HepG2 (cell line): ENCODE measurements at regions not wholly inside any gene's neighbourhood (a gene's known extent, or its start where the extent isn't known, plus 50 kb on each side); places are given as distances from the start of the nearest gene placed in this dataset.

ENCODE experiments used
- ATAC-seq: fragments of 200-7000 bp; cut with Tn5 transposase; 3 replicates; pipeline ENCODE4 v1.9.1; 2020; ENCODE audit warnings: mild to moderate bottlenecking, moderate library complexity
- BruUV-seq: library from RNA; stranded (reverse); fragments of 400-500 nt; replicated peaks from 2 replicates; lab custom pipeline; 2021; lab: Mats Ljungman, UMichigan
- CTCF ChIA-PET: fragments of 300-600 bp; formaldehyde crosslinking; extraction: SDS; loops from one replicate; lab custom pipeline; 2021; ENCODE audit warnings: low total read pairs, inconsistent platforms, low intra/inter-chr PET ratio; lab: Yijun Ruan, JAX
- POLR2A ChIA-PET: fragments of 350-600 bp; sonication (Branson Sonifier 250); formaldehyde crosslinking; loops from one replicate; lab custom pipeline; 2020; ENCODE audit warnings: antibody characterized with exemption, inconsistent platforms; lab: Yijun Ruan, JAX
- DNase-seq: peaks from one replicate; pipeline ENCODE4 v3.0.0-alpha.2; 2015; ENCODE audit warnings: low spot score
- FAIRE-seq: peaks from 3 replicates; lab custom pipeline; 2011; peaks lifted over from hg19 to GRCh38; lab: Jason Lieb, UNC
- H2AFZ ChIP-seq: one replicate; pipeline ENCODE4 v1.6.1; 2011; ENCODE audit warnings: low read length, inconsistent platforms
- H3K27ac ChIP-seq: fragments of 300-600 bp; 3 replicates; pipeline ENCODE4 v1.8.0; 2011; ENCODE audit warnings: mixed run types, mild to moderate bottlenecking, mixed read lengths, low read length, inconsistent platforms; ENCODE audit not compliant: insufficient read depth; ENCODE audit errors: extremely low read length
- H3K27me3 ChIP-seq, 2 experiments: fragments of 200-600 bp in 1 of 2; 2 replicates in 1 of 2; 3 replicates in 1 of 2; pipeline versions ENCODE4 v1.6.0 to v1.8.0; 2011; ENCODE audit warnings: low read length in 2 of 2, mild to moderate bottlenecking in 2 of 2, moderate library complexity in 2 of 2, inconsistent platforms in 1 of 2; ENCODE audit not compliant: insufficient read depth in 2 of 2, control insufficient read depth in 1 of 2
- H3K36me3 ChIP-seq, 2 experiments: fragments of 200-600 bp in 1 of 2; replicated peaks in 1 of 2; 2 replicates in 1 of 2; 3 replicates in 1 of 2; pipeline versions ENCODE4 v1.5.1 to v1.8.0; 2011; ENCODE audit warnings: low read length in 2 of 2, inconsistent platforms in 1 of 2; ENCODE audit not compliant: insufficient read depth in 2 of 2, control insufficient read depth in 1 of 2
- H3K4me1 ChIP-seq: 2 replicates; pipeline ENCODE4 v1.5.1; 2012; ENCODE audit warnings: low read length, inconsistent platforms; ENCODE audit not compliant: insufficient read depth
- H3K4me2 ChIP-seq: 2 replicates; pipeline ENCODE4 v1.6.0; 2011; ENCODE audit warnings: low read depth, low read length, inconsistent platforms
- H3K4me3 ChIP-seq, 3 experiments: fragments of 200-600 bp in 1 of 3; sonication (generic), shearing (Covaris generic) in 1 of 3; replicated peaks in 1 of 3; 2 replicates each; pipeline ENCODE4 v1.5.1; 2011 to 2016; ENCODE audit warnings: low read length in 3 of 3, inconsistent platforms in 2 of 3, low read depth in 2 of 3, mild to moderate bottlenecking in 2 of 3, control low read depth in 1 of 3, mixed read lengths in 1 of 3; ENCODE audit not compliant: insufficient read depth in 1 of 3
- H3K79me2 ChIP-seq: one replicate; pipeline ENCODE4 v1.6.1; 2011; ENCODE audit warnings: low read length, inconsistent platforms; ENCODE audit not compliant: insufficient read depth
- H3K9ac ChIP-seq: 2 replicates; pipeline ENCODE4 v1.6.0; 2011; ENCODE audit warnings: mild to moderate bottlenecking, low read depth, low read length, inconsistent platforms; ENCODE audit not compliant: insufficient read depth
- H3K9me3 ChIP-seq: 2 replicates; pipeline ENCODE4 v1.5.1; 2012; ENCODE audit warnings: mild to moderate bottlenecking, low read length
- H4K20me1 ChIP-seq: 2 replicates; pipeline ENCODE4 v1.6.0; 2011; ENCODE audit warnings: inconsistent platforms, mild to moderate bottlenecking, low read length, moderate library complexity; ENCODE audit not compliant: insufficient read depth
- MZF1 ChIP-seq: sonication (generic); formaldehyde crosslinking; IDR thresholded peaks from 2 replicates; pipeline ENCODE4 v1.8.1; 2023; ENCODE audit warnings: mild to moderate bottlenecking, missing genetic modification reagents, borderline replicate concordance
- SALL2 ChIP-seq: sonication (generic); formaldehyde crosslinking; IDR thresholded peaks from 2 replicates; pipeline ENCODE4 v1.8.1; 2023; ENCODE audit warnings: mild to moderate bottlenecking, missing genetic modification reagents, inconsistent platforms
- SP4 ChIP-seq: sonication (generic); formaldehyde crosslinking; IDR thresholded peaks from 2 replicates; pipeline ENCODE4 v1.8.1; 2023; ENCODE audit warnings: mild to moderate bottlenecking, missing genetic modification reagents
- SYNCRIP ChIP-seq: fragments of 200-400 bp; formaldehyde crosslinking; IDR thresholded peaks from 2 replicates; pipeline ENCODE4 v1.6.1; 2018; ENCODE audit warnings: mild to moderate bottlenecking, low read depth, low read length; ENCODE audit not compliant: insufficient read depth
- TGIF2 ChIP-seq: IDR thresholded peaks from 2 replicates; pipeline ENCODE4 v1.6.1; 2016; ENCODE audit warnings: control low read depth, missing compliant biosample characterization
- ZNF354B ChIP-seq: sonication (generic); formaldehyde crosslinking; IDR thresholded peaks from 2 replicates; pipeline ENCODE4 v1.8.0; 2022; ENCODE audit warnings: mild to moderate bottlenecking, missing genetic modification reagents
- ZNF615 ChIP-seq: sonication (generic); formaldehyde crosslinking; IDR thresholded peaks from 2 replicates; pipeline ENCODE4 v1.5.0; 2020; ENCODE audit warnings: mild to moderate bottlenecking, missing genetic modification reagents, borderline replicate concordance
- WGBS: methylation state at CpG from one replicate; pipeline ENCODE4 v1.1.6; 2017; ENCODE audit warnings: low lambda C conversion rate; 5-methylcytosine and 5-hydroxymethylcytosine counted together
- in situ Hi-C: cut with HindIII; loops from 2 replicates; pipeline ENCODE4 v1.10.0; 2017; ENCODE audit warnings: low pct_unique_long_range_greater_than_20kb; ENCODE audit not compliant: extremely low pct_ligation_motif_present
- intact Hi-C: fragments of 100-400 bp; cut with micrococcal nuclease; formaldehyde crosslinking; loops from one replicate; pipeline ENCODE4 v1.10.0; 2022; ENCODE audit not compliant: unreplicated experiment
- TF ChIP-seq, protein P1 (sequence below): sonication (generic); formaldehyde crosslinking; IDR thresholded peaks from 2 replicates; pipeline ENCODE4 v1.4.0; 2020; ENCODE audit warnings: mild to moderate bottlenecking, missing genetic modification reagents
- TF ChIP-seq, protein P2 (sequence below): sonication (generic); IDR thresholded peaks from 2 replicates; pipeline ENCODE4 v1.6.1; 2016; ENCODE audit warnings: low read depth, borderline replicate concordance
- TF ChIP-seq, protein P3 (sequence below): sonication (generic); formaldehyde crosslinking; IDR thresholded peaks from 2 replicates; pipeline ENCODE4 v1.9.0; 2022; ENCODE audit warnings: low read depth, missing genetic modification reagents
- TF ChIP-seq, protein P4 (sequence below): IDR thresholded peaks from 2 replicates; pipeline ENCODE4 v1.6.1; 2016; ENCODE audit warnings: missing compliant biosample characterization, missing genetic modification reagents, borderline replicate concordance
- TF ChIP-seq, protein P5 (sequence below): IDR thresholded peaks from 2 replicates; pipeline ENCODE4 v1.6.1; 2018; ENCODE audit warnings: missing genetic modification reagents
- TF ChIP-seq, protein P6 (sequence below): sonication (generic); formaldehyde crosslinking; IDR thresholded peaks from 2 replicates; pipeline ENCODE4 v1.5.0; 2020; ENCODE audit warnings: missing genetic modification reagents

DNA sequence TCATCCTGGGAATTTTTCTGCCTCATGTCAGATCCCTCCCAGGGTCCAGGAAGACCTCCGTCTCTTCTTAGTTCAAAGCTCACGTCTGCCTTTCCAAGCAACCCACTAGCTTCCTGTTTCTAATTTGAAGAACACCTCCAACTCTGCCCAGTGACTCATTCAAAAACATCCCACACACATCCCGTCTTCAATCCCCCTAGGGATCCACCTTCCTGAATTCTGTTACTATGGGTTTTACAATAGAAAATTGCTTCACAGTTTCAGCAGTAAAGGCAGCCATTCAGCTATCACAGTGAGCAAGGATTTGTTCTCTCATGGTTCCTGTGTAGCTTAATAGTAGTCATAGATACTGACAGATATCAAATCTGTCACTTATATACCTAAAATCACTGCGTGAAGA is 308.3 kb upstream of the CCDC54 start (continued):
- TF ChIP-seq, protein P1, sequence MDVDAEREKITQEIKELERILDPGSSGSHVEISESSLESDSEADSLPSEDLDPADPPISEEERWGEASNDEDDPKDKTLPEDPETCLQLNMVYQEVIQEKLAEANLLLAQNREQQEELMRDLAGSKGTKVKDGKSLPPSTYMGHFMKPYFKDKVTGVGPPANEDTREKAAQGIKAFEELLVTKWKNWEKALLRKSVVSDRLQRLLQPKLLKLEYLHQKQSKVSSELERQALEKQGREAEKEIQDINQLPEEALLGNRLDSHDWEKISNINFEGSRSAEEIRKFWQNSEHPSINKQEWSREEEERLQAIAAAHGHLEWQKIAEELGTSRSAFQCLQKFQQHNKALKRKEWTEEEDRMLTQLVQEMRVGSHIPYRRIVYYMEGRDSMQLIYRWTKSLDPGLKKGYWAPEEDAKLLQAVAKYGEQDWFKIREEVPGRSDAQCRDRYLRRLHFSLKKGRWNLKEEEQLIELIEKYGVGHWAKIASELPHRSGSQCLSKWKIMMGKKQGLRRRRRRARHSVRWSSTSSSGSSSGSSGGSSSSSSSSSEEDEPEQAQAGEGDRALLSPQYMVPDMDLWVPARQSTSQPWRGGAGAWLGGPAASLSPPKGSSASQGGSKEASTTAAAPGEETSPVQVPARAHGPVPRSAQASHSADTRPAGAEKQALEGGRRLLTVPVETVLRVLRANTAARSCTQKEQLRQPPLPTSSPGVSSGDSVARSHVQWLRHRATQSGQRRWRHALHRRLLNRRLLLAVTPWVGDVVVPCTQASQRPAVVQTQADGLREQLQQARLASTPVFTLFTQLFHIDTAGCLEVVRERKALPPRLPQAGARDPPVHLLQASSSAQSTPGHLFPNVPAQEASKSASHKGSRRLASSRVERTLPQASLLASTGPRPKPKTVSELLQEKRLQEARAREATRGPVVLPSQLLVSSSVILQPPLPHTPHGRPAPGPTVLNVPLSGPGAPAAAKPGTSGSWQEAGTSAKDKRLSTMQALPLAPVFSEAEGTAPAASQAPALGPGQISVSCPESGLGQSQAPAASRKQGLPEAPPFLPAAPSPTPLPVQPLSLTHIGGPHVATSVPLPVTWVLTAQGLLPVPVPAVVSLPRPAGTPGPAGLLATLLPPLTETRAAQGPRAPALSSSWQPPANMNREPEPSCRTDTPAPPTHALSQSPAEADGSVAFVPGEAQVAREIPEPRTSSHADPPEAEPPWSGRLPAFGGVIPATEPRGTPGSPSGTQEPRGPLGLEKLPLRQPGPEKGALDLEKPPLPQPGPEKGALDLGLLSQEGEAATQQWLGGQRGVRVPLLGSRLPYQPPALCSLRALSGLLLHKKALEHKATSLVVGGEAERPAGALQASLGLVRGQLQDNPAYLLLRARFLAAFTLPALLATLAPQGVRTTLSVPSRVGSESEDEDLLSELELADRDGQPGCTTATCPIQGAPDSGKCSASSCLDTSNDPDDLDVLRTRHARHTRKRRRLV, result no peak
- TF ChIP-seq, protein P2, sequence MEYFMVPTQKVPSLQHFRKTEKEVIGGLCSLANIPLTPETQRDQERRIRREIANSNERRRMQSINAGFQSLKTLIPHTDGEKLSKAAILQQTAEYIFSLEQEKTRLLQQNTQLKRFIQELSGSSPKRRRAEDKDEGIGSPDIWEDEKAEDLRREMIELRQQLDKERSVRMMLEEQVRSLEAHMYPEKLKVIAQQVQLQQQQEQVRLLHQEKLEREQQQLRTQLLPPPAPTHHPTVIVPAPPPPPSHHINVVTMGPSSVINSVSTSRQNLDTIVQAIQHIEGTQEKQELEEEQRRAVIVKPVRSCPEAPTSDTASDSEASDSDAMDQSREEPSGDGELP, result no peak
- TF ChIP-seq, protein P3, sequence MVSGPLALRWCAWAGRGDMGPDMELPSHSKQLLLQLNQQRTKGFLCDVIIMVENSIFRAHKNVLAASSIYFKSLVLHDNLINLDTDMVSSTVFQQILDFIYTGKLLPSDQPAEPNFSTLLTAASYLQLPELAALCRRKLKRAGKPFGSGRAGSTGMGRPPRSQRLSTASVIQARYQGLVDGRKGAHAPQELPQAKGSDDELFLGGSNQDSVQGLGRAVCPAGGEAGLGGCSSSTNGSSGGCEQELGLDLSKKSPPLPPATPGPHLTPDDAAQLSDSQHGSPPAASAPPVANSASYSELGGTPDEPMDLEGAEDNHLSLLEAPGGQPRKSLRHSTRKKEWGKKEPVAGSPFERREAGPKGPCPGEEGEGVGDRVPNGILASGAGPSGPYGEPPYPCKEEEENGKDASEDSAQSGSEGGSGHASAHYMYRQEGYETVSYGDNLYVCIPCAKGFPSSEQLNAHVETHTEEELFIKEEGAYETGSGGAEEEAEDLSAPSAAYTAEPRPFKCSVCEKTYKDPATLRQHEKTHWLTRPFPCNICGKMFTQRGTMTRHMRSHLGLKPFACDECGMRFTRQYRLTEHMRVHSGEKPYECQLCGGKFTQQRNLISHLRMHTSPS (CRISPR knock-in tag), result no peak
- no peak for TF ChIP-seq SYNCRIP

DNA sequence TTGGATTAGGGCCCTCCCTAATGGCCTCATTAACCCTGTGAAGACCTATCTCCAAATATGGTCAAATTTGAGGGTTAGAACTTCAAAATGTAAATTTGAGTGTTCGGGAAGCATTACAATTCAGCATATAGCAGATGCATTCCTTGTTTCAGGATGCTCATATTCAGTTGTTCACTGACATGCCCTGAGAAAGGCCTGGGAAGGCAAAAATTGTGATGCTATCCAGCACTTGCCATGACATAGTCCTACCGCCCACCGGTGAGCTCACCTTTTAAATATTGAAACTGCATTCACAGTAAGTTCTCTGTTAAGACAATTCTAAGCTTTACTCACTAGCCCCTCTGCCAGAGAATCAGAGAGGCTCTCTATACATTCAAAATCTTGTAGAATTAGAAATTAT is 300.3 kb upstream of the CCDC54 start:
- Histone ChIP-seq H3K4me1 (no peaks in the 10 kb centered on the region), H2AFZ (no peak overlapping the region), H3K27ac (no peak overlapping the region), H3K4me2 (no peak overlapping the region), H3K9ac (no peak overlapping the region), H3K4me3 (no peak overlapping the region), H3K79me2 (no peaks in the 10 kb centered on the region), H4K20me1 (no peaks in the 10 kb centered on the region), H3K36me3 (no peaks in the 10 kb centered on the region), H3K9me3 (no peaks in the 10 kb centered on the region), H3K27me3 (no peaks in the 10 kb centered on the region)
- in situ Hi-C loops, result no loop called here
- no peak for DNase-seq
- no peak for FAIRE-seq
- intact Hi-C loops, result no loop called here
- WGBS, result 40% methylated on average over 3 of the region's 3 CpGs
- no peak for ATAC-seq
- ChIA-PET POLR2A (no interaction called here), CTCF (no interaction called here)
- BruUV-seq, result no TSS peak
- TF ChIP-seq MZF1 (CRISPR knock-in tag) (no peak), ZNF354B (CRISPR knock-in tag) (no peak), TGIF2 (CRISPR knock-in tag) (no peak), SP4 (no peak), ZNF615 (CRISPR knock-in tag) (no peak), SALL2 (CRISPR knock-in tag) (no peak)
- TF ChIP-seq, protein P4, sequence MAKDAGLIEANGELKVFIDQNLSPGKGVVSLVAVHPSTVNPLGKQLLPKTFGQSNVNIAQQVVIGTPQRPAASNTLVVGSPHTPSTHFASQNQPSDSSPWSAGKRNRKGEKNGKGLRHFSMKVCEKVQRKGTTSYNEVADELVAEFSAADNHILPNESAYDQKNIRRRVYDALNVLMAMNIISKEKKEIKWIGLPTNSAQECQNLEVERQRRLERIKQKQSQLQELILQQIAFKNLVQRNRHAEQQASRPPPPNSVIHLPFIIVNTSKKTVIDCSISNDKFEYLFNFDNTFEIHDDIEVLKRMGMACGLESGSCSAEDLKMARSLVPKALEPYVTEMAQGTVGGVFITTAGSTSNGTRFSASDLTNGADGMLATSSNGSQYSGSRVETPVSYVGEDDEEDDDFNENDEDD (CRISPR knock-in tag), result no peak
- TF ChIP-seq, protein P5, sequence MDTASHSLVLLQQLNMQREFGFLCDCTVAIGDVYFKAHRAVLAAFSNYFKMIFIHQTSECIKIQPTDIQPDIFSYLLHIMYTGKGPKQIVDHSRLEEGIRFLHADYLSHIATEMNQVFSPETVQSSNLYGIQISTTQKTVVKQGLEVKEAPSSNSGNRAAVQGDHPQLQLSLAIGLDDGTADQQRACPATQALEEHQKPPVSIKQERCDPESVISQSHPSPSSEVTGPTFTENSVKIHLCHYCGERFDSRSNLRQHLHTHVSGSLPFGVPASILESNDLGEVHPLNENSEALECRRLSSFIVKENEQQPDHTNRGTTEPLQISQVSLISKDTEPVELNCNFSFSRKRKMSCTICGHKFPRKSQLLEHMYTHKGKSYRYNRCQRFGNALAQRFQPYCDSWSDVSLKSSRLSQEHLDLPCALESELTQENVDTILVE (CRISPR knock-in tag), result no peak
- TF ChIP-seq, protein P6, sequence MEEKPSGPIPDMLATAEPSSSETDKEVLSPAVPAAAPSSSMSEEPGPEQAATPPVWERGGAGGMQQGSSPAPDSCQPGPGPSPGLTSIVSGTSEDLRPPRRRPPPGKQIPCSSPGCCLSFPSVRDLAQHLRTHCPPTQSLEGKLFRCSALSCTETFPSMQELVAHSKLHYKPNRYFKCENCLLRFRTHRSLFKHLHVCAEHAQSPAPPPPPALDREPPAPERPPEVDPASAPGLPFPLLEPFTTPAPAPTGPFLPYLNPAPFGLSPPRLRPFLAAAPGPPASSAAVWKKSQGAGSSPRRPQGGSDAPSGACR (CRISPR knock-in tag), result no peak
